ENCODE measurements at regions not wholly inside any gene's neighbourhood (a gene's known extent, or its start where the extent isn't known, plus 50 kb on each side); places are given as distances from the start of the nearest gene placed in this dataset.

GRCh38 chr1:184821658-184822057, 67.0 kb upstream of the EDEM3 start:
- TF ChIP-seq, protein P1, sequence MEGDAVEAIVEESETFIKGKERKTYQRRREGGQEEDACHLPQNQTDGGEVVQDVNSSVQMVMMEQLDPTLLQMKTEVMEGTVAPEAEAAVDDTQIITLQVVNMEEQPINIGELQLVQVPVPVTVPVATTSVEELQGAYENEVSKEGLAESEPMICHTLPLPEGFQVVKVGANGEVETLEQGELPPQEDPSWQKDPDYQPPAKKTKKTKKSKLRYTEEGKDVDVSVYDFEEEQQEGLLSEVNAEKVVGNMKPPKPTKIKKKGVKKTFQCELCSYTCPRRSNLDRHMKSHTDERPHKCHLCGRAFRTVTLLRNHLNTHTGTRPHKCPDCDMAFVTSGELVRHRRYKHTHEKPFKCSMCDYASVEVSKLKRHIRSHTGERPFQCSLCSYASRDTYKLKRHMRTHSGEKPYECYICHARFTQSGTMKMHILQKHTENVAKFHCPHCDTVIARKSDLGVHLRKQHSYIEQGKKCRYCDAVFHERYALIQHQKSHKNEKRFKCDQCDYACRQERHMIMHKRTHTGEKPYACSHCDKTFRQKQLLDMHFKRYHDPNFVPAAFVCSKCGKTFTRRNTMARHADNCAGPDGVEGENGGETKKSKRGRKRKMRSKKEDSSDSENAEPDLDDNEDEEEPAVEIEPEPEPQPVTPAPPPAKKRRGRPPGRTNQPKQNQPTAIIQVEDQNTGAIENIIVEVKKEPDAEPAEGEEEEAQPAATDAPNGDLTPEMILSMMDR (IDR thresholded peaks at IDR 0.05; ENCODE audit: low read depth, low read length), result no peak
- TF ChIP-seq EZH2phosphoT487 (IDR thresholded peaks at IDR 0.05; ENCODE audit: low read depth), result no peak
